ENCODE measurements at regions not wholly inside any gene's neighbourhood (a gene's known extent, or its start where the extent isn't known, plus 50 kb on each side); places are given as distances from the start of the nearest gene placed in this dataset.

GRCh38 chr3:117433427-117433826 is 723.8 kb downstream of the TUSC7 start:
- TF ChIP-seq, protein P1, sequence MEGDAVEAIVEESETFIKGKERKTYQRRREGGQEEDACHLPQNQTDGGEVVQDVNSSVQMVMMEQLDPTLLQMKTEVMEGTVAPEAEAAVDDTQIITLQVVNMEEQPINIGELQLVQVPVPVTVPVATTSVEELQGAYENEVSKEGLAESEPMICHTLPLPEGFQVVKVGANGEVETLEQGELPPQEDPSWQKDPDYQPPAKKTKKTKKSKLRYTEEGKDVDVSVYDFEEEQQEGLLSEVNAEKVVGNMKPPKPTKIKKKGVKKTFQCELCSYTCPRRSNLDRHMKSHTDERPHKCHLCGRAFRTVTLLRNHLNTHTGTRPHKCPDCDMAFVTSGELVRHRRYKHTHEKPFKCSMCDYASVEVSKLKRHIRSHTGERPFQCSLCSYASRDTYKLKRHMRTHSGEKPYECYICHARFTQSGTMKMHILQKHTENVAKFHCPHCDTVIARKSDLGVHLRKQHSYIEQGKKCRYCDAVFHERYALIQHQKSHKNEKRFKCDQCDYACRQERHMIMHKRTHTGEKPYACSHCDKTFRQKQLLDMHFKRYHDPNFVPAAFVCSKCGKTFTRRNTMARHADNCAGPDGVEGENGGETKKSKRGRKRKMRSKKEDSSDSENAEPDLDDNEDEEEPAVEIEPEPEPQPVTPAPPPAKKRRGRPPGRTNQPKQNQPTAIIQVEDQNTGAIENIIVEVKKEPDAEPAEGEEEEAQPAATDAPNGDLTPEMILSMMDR (IDR thresholded peaks at IDR 0.05; ENCODE audit: low read length), result no peak
- TF ChIP-seq EZH2 (optimal IDR thresholded peaks at IDR 0.05; ENCODE audit: low read depth, low read length) (no peak), EZH2phosphoT487 (IDR thresholded peaks at IDR 0.05; ENCODE audit: low read length) (no peak)

Measured in MM.1S (cell line).